Stimulated activated effector memory CD8-positive, alpha-beta T cell treated with anti-CD3 and anti-CD28 coated beads, Interleukin-12 subunit alpha, Interleukin-12 subunit beta, amount 100 ng/mL, for 72 hours (primary cell): ENCODE measurements at regions not wholly inside any gene's neighbourhood (a gene's known extent, or its start where the extent isn't known, plus 50 kb on each side); places are given as distances from the start of the nearest gene placed in this dataset.
A peak's percentile ranks its signal among the peaks of the same experiment; 100 is the strongest.
"Not testable (repeated sequence)": the region's sequence is repeated elsewhere in the genome, so short reads cannot be mapped to it uniquely, and the experiment has no call there.

Experiments used
- ATAC-seq: fragments of 150-1000 bp; cut with Tn5 transposase; 2 replicates; pipeline ENCODE4 v1.10.0; 2021
- DNase-seq, 2 donors: peaks; one replicate each; pipeline ENCODE4 v3.0.0; 2021 to 2022; ENCODE audit warnings: low spot score in 2 of 2
- H3K27ac Mint-ChIP-seq: one replicate; pipeline ENCODE4 v1.8.0; 2022; ENCODE audit warnings: mild to moderate bottlenecking, mixed read lengths
- H3K36me3 Mint-ChIP-seq: one replicate; pipeline ENCODE4 v1.8.0; 2022; ENCODE audit warnings: mild to moderate bottlenecking, mixed read lengths
- H3K4me1 Mint-ChIP-seq: one replicate; pipeline ENCODE4 v1.8.0; 2022; ENCODE audit warnings: mixed read lengths
- H3K4me3 Mint-ChIP-seq: one replicate; pipeline ENCODE4 v1.8.0; 2022; ENCODE audit warnings: mild to moderate bottlenecking, mixed read lengths
- H3K9me3 Mint-ChIP-seq: one replicate; pipeline ENCODE4 v1.8.0; 2022; ENCODE audit warnings: mixed read lengths

GRCh38 chr4:69013933-69014332, 62.3 kb upstream of the UGT2A3 start:
- H3K4me1 Mint-ChIP-seq, ATAC-seq, H3K9me3 Mint-ChIP-seq, H3K36me3 Mint-ChIP-seq, H3K27ac Mint-ChIP-seq, DNase-seq, H3K4me3 Mint-ChIP-seq: not testable (repeated sequence)

- not testable (repeated sequence) for H3K9me3 Mint-ChIP-seq, H3K4me1 Mint-ChIP-seq, ATAC-seq, H3K4me3 Mint-ChIP-seq, H3K27ac Mint-ChIP-seq, H3K36me3 Mint-ChIP-seq, DNase-seq
Observed at GRCh38 chr4:69017986-69018385, 66.4 kb upstream of the UGT2A3 start.

- not testable (repeated sequence) for H3K4me3 Mint-ChIP-seq, H3K9me3 Mint-ChIP-seq, H3K4me1 Mint-ChIP-seq, H3K36me3 Mint-ChIP-seq, H3K27ac Mint-ChIP-seq, DNase-seq, ATAC-seq
Observed at GRCh38 chr4:69019538-69020461, 68.2 kb upstream of the UGT2A3 start.

GRCh38 chr4:69020462-69020807, 68.8 kb upstream of the UGT2A3 start:
- H3K4me1 Mint-ChIP-seq, ATAC-seq, H3K27ac Mint-ChIP-seq, H3K4me3 Mint-ChIP-seq, DNase-seq, H3K36me3 Mint-ChIP-seq, H3K9me3 Mint-ChIP-seq: not testable (repeated sequence)

- Mint-ChIP-seq H3K9me3 (no peaks in the 10 kb centered on the region), H3K4me3 (no peak overlapping the region), H3K36me3 (no peaks in the 10 kb centered on the region), H3K27ac (no peak overlapping the region), H3K4me1 (no peaks in the 10 kb centered on the region)
- peak; percentile 31 for ATAC-seq
- no peak for DNase-seq
Observed at GRCh38 chr4:69025191-69025998, 70.9 kb upstream of the UGT2B7 start.

GRCh38 chr4:69025999-69026387, 70.3 kb upstream of the UGT2B7 start:
- no peak overlapping the region for H3K4me3 Mint-ChIP-seq
- no peak overlapping the region for H3K27ac Mint-ChIP-seq
- no peaks in the 10 kb centered on the region for H3K9me3 Mint-ChIP-seq
- no peak for ATAC-seq
- DNase-seq: no peak
- H3K4me1 Mint-ChIP-seq: no peaks in the 10 kb centered on the region
- no peaks in the 10 kb centered on the region for H3K36me3 Mint-ChIP-seq

GRCh38 chr4:69026974-69027373, 69.3 kb upstream of the UGT2B7 start:
- Mint-ChIP-seq H3K9me3 (peaks cover 2% of the 10 kb centered on the region), H3K4me3 (no peak overlapping the region)

GRCh38 chr4:69030326-69030725, 65.9 kb upstream of the UGT2B7 start:
- H3K9me3 Mint-ChIP-seq: peaks cover 9% of the 10 kb centered on the region
- H3K27ac Mint-ChIP-seq: no peak overlapping the region
- H3K4me1 Mint-ChIP-seq: no peaks in the 10 kb centered on the region
- H3K36me3 Mint-ChIP-seq: no peaks in the 10 kb centered on the region
- ATAC-seq: no peak
- no peak overlapping the region for H3K4me3 Mint-ChIP-seq
- no peak for DNase-seq

More at GRCh38 chr4:69026974-69027373, 69.3 kb upstream of the UGT2B7 start:
- DNase-seq (no peak), ATAC-seq (no peak)
- Mint-ChIP-seq H3K4me1 (no peaks in the 10 kb centered on the region), H3K36me3 (no peaks in the 10 kb centered on the region), H3K27ac (no peak overlapping the region)

GRCh38 chr4:69032847-69033638, 63.2 kb upstream of the UGT2B7 start:
- Mint-ChIP-seq H3K9me3 (peaks cover 12% of the 10 kb centered on the region), H3K4me1 (no peaks in the 10 kb centered on the region), H3K36me3 (no peaks in the 10 kb centered on the region), H3K4me3 (no peak overlapping the region), H3K27ac (no peak overlapping the region)
- DNase-seq (no peak), ATAC-seq (no peak)

GRCh38 chr4:69034315-69034740, 61.9 kb upstream of the UGT2B7 start:
- not testable (repeated sequence) for H3K36me3 Mint-ChIP-seq, ATAC-seq, H3K4me1 Mint-ChIP-seq, DNase-seq, H3K4me3 Mint-ChIP-seq, H3K27ac Mint-ChIP-seq
- peaks cover 12% of the 10 kb centered on the region for H3K9me3 Mint-ChIP-seq

- H3K4me3 Mint-ChIP-seq: no peak overlapping the region
- no peaks in the 10 kb centered on the region for H3K4me1 Mint-ChIP-seq
- ATAC-seq: no peak
- H3K9me3 Mint-ChIP-seq: peaks cover 12% of the 10 kb centered on the region
- no peak for DNase-seq
- H3K27ac Mint-ChIP-seq: no peak overlapping the region
- H3K36me3 Mint-ChIP-seq: no peaks in the 10 kb centered on the region
Observed at GRCh38 chr4:69038582-69038981, 57.7 kb upstream of the UGT2B7 start.

GRCh38 chr4:69039071-69039470, 57.2 kb upstream of the UGT2B7 start:
- no peak for DNase-seq
- Mint-ChIP-seq H3K4me3 (no peak overlapping the region), H3K36me3 (no peaks in the 10 kb centered on the region), H3K4me1 (no peaks in the 10 kb centered on the region), H3K9me3 (peaks cover 12% of the 10 kb centered on the region), H3K27ac (no peak overlapping the region)
- ATAC-seq: no peak

- Mint-ChIP-seq H3K4me3 (no peak overlapping the region), H3K9me3 (peaks cover 7% of the 10 kb centered on the region), H3K36me3 (no peaks in the 10 kb centered on the region), H3K27ac (no peak overlapping the region), H3K4me1 (no peaks in the 10 kb centered on the region)
- DNase-seq (no peak), ATAC-seq (no peak)
Observed at GRCh38 chr4:69044247-69044646, 52.0 kb upstream of the UGT2B7 start.
